ENCODE measurements at regions not wholly inside any gene's neighbourhood (a gene's known extent, or its start where the extent isn't known, plus 50 kb on each side); places are given as distances from the start of the nearest gene placed in this dataset.

DNA sequence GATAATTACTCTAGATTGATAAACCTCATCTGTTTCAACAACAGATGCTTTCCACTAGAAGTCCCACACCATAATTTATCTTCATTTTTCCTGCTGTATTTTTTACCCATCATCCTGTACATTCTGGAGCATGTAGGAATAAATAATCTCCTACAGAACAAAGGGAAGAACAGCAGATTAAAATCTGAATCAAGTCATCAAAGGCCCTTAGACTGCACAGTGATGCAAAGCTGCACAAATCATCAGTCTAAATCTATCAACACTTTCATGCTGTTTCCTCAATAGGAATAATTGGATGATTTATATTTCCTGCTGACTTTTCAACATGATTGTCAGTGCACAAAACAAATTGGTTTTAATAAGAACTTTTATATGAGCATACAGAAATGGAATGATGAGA, 1143.9 kb downstream of the STIM2 start:
- Histone ChIP-seq H3K4me3 (ENCODE audit: low read length) (no peak overlapping the region), H3K27me3 (ENCODE audit: control insufficient read depth in 1 of 2, insufficient read depth in 2 of 2, low read length in 2 of 2) (no peaks in the 10 kb centered on the region), H3K4me1 (ENCODE audit: insufficient read depth, low read length) (no peaks in the 10 kb centered on the region), H3K36me3 (ENCODE audit: insufficient read depth, low read length) (no peaks in the 10 kb centered on the region), H3K9me3 (ENCODE audit: control insufficient read depth in 1 of 2, insufficient read depth in 1 of 2, low read length in 2 of 2) (peaks cover 0 to 8% of the 10 kb centered on the region in 2 experiments), H3K27ac (ENCODE audit: low read depth in 1 of 2, low read length in 2 of 2) (no peak overlapping the region)
- Mint-ChIP-seq H3K4me1 (ENCODE audit: low read depth) (no peaks in the 10 kb centered on the region), H3K36me3 (ENCODE audit: low read depth) (no peaks in the 10 kb centered on the region), H3K27me3 (no peaks in the 10 kb centered on the region), H3K27ac (no peak overlapping the region), H3K9me3 (peaks cover 4% of the 10 kb centered on the region), H3K4me3 (no peak overlapping the region)
- TF ChIP-seq, protein P1, sequence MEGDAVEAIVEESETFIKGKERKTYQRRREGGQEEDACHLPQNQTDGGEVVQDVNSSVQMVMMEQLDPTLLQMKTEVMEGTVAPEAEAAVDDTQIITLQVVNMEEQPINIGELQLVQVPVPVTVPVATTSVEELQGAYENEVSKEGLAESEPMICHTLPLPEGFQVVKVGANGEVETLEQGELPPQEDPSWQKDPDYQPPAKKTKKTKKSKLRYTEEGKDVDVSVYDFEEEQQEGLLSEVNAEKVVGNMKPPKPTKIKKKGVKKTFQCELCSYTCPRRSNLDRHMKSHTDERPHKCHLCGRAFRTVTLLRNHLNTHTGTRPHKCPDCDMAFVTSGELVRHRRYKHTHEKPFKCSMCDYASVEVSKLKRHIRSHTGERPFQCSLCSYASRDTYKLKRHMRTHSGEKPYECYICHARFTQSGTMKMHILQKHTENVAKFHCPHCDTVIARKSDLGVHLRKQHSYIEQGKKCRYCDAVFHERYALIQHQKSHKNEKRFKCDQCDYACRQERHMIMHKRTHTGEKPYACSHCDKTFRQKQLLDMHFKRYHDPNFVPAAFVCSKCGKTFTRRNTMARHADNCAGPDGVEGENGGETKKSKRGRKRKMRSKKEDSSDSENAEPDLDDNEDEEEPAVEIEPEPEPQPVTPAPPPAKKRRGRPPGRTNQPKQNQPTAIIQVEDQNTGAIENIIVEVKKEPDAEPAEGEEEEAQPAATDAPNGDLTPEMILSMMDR (IDR thresholded peaks at IDR 0.05): no peak
- intact Hi-C loops (cut with DNase I, micrococcal nuclease): no loop called here
- DNase-seq (no peak), ATAC-seq (ENCODE audit: poor library complexity) (no peak)
- ChIA-PET POLR2A (no interaction called here), CTCF (no interaction called here)

DNA sequence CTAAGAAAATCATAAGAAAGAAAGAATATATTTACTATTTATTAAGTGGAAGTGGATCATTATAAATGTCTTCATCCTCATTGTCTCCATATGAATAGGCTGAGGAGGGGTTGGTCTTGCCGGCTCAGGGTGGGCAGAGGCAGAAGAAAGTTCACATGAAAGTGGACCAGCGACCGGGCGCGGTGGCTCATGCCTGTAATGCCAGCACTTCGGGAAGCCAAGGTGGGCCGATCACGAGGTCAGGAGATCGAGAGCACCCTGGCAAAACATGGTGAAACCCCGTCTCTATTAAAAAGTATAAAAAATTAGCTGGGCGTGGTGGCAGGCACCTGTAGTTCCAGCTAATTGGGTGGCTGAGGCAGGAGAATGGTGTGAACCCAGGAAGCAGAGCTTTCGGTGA, 1145.4 kb downstream of the STIM2 start:
- peaks cover 0 to 13% of the 10 kb centered on the region in 2 experiments for H3K9me3 ChIP-seq (ENCODE audit: control insufficient read depth in 1 of 2, insufficient read depth in 1 of 2, low read length in 2 of 2)
- ATAC-seq (ENCODE audit: poor library complexity) (no peak), DNase-seq (no peak)
- H3K27me3 ChIP-seq (ENCODE audit: control insufficient read depth in 1 of 2, insufficient read depth in 2 of 2, low read length in 2 of 2): no peaks in the 10 kb centered on the region
- H3K36me3 ChIP-seq (ENCODE audit: insufficient read depth, low read length): no peaks in the 10 kb centered on the region
- intact Hi-C loops (cut with DNase I, micrococcal nuclease): no loop called here
- no peaks in the 10 kb centered on the region for H3K27me3 Mint-ChIP-seq
- no peak overlapping the region for H3K4me3 Mint-ChIP-seq
- ChIA-PET CTCF (no interaction called here), POLR2A (no interaction called here)
- no peaks in the 10 kb centered on the region for H3K4me1 Mint-ChIP-seq (ENCODE audit: low read depth)
- H3K27ac Mint-ChIP-seq: no peak overlapping the region
- H3K9me3 Mint-ChIP-seq: peaks cover 4% of the 10 kb centered on the region
- no peak overlapping the region for H3K4me3 ChIP-seq (ENCODE audit: low read length)
- H3K36me3 Mint-ChIP-seq (ENCODE audit: low read depth): no peaks in the 10 kb centered on the region
- H3K4me1 ChIP-seq (ENCODE audit: insufficient read depth, low read length): no peaks in the 10 kb centered on the region
- TF ChIP-seq, protein P1 (IDR thresholded peaks at IDR 0.05): no peak
- H3K27ac ChIP-seq (ENCODE audit: low read depth in 1 of 2, low read length in 2 of 2): no peak overlapping the region

DNA sequence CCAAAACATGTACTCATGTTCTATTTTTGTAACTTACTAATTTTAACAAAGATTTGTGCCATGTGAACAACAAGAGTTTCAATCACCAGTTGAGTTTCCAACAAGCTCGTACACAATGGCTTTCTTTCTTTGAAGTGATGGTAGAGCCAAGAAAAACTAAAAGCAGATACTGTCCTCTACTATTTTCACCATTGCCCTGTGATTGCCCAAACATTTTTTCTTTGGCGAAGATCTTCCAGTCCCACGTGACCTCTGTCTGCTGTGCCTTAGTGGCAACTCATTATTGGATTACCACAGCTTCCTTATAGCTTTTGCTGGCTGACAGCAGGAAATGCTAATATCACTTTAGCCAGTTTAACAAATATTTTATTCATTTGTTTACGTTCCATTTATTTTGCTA, 1147.1 kb downstream of the STIM2 start:
- no peaks in the 10 kb centered on the region for H3K4me1 ChIP-seq (ENCODE audit: insufficient read depth, low read length)
- Mint-ChIP-seq H3K9me3 (peaks cover 4% of the 10 kb centered on the region), H3K36me3 (ENCODE audit: low read depth) (no peaks in the 10 kb centered on the region), H3K27ac (no peak overlapping the region), H3K27me3 (no peaks in the 10 kb centered on the region), H3K4me1 (ENCODE audit: low read depth) (no peaks in the 10 kb centered on the region), H3K4me3 (no peak overlapping the region)
- DNase-seq (no peak), ATAC-seq (ENCODE audit: poor library complexity) (no peak)
- H3K27me3 ChIP-seq (ENCODE audit: control insufficient read depth in 1 of 2, insufficient read depth in 2 of 2, low read length in 2 of 2): no peaks in the 10 kb centered on the region
- TF ChIP-seq, protein P1 (IDR thresholded peaks at IDR 0.05): no peak
- H3K9me3 ChIP-seq (ENCODE audit: control insufficient read depth in 1 of 2, insufficient read depth in 1 of 2, low read length in 2 of 2): peaks cover 0 to 9% of the 10 kb centered on the region in 2 experiments
- intact Hi-C loops (cut with DNase I, micrococcal nuclease): no loop called here
- no peaks in the 10 kb centered on the region for H3K36me3 ChIP-seq (ENCODE audit: insufficient read depth, low read length)
- H3K27ac ChIP-seq (ENCODE audit: low read depth in 1 of 2, low read length in 2 of 2): no peak overlapping the region
- no peak overlapping the region for H3K4me3 ChIP-seq (ENCODE audit: low read length)
- CTCF ChIA-PET: no interaction called here
- POLR2A ChIA-PET: no interaction called here

All from CD4-positive, alpha-beta T cell (primary cell).